Small intestine (tissue), 7 donors: ENCODE measurements at regions not wholly inside any gene's neighbourhood (a gene's known extent, or its start where the extent isn't known, plus 50 kb on each side); places are given as distances from the start of the nearest gene placed in this dataset.

Source experiments
- DNase-seq, 2 donors: peaks; one replicate each; pipeline versions ENCODE4 v3.0.0 to v3.0.0-alpha.2; 2013
- FAIRE-seq: peaks from 2 replicates; lab custom pipeline; 2012; peaks lifted over from hg19 to GRCh38; lab: Jason Lieb, UNC
- H3K27ac ChIP-seq, 3 donors: one replicate each; pipeline ENCODE4 v1.5.1; 2013; ENCODE audit warnings: low read length in 2 of 3, mild to moderate bottlenecking in 2 of 3, control low read depth in 1 of 3, inconsistent platforms in 1 of 3, low read depth in 1 of 3, moderate library complexity in 1 of 3
- H3K27me3 ChIP-seq, 3 donors: one replicate each; pipeline ENCODE4 v1.6.1; 2013; ENCODE audit warnings: low read length in 3 of 3, inconsistent platforms in 1 of 3; ENCODE audit not compliant: control insufficient read depth in 3 of 3, insufficient read depth in 3 of 3
- H3K36me3 ChIP-seq, 3 donors: one replicate each; pipeline ENCODE4 v1.6.1; 2013; ENCODE audit warnings: low read length in 3 of 3, inconsistent platforms in 1 of 3, low read depth in 1 of 3, mild to moderate bottlenecking in 1 of 3, moderate library complexity in 1 of 3; ENCODE audit not compliant: control insufficient read depth in 3 of 3, insufficient read depth in 2 of 3
- H3K4me1 ChIP-seq, 3 donors: one replicate each; pipeline ENCODE4 v1.6.1; 2013; ENCODE audit warnings: low read length in 2 of 3, inconsistent platforms in 1 of 3, low read depth in 1 of 3, mild to moderate bottlenecking in 1 of 3, moderate library complexity in 1 of 3; ENCODE audit not compliant: control insufficient read depth in 3 of 3, insufficient read depth in 2 of 3
- H3K4me3 ChIP-seq, 3 donors: one replicate each; pipeline ENCODE4 v1.5.1; 2013; ENCODE audit warnings: low read length in 3 of 3, control low read depth in 1 of 3, inconsistent platforms in 1 of 3, low read depth in 1 of 3, mild to moderate bottlenecking in 1 of 3, moderate library complexity in 1 of 3
- H3K9me3 ChIP-seq, 2 donors: one replicate each; pipeline ENCODE4 v1.6.1; 2013; ENCODE audit warnings: low read depth in 1 of 2, low read length in 1 of 2; ENCODE audit not compliant: control insufficient read depth in 2 of 2, insufficient read depth in 1 of 2
- WGBS, 3 donors: extraction: QIAGEN DNeasy Blood & Tissue Kit; methylation state at CpG; one replicate each; pipeline ENCODE4 v1.1.7; 2013; 5-methylcytosine and 5-hydroxymethylcytosine counted together
- donor health status: healthy with polysubstance abuse.
- donor health status: control.
- donor health status: control.
- donor health status: Bipolar disorder and iron deficiency.
- donor health status: healthy.

DNA sequence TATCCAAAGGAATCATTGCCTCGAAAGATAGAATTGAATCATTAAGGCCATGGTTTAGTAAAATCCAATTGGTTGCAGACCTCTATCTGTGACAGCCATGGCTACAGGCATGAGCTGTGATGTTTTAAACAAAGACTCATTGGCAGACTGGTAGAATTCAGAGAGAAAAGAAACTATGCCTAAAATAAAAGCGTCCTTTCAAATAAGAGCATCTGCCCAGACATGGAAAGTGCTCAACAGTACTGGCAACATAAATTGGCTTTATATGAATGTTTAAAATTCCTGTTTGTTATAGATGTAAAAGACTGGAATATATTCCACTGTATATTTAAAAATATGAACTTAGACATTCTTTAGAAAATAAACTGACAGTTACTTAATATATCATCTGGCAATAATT is 2034.2 kb downstream of the LRRC4C start:
- 82 to 89% (median 87%) methylated on average over 2 of the region's 2 CpGs for WGBS, 3 donors
- Histone ChIP-seq H3K27me3 (no peaks in the 10 kb centered on the region), H3K27ac (no peak overlapping the region), H3K4me1 (no peaks in the 10 kb centered on the region), H3K4me3 (no peak overlapping the region), H3K36me3 (no peaks in the 10 kb centered on the region), H3K9me3 (no peaks in the 10 kb centered on the region)
- no peak for FAIRE-seq
- no peak for DNase-seq

DNA sequence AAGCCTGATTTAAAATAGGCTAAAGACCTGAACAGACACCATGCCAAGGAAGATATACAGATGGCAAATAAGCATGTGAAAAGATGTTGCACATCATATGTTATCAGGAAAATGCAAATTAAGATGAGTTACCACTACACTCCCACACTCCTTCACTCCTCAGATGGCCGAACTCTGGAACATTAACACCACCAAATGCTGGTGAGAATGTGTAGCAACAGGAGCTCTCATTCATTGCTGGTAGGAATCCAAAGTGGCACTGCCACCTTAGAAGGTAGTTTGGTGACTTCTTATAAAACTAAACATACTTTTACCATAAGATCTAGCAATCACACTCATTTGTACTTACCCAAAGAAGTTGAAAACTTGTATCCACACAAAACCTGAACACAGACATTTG is 2047.3 kb downstream of the LRRC4C start:
- no peak overlapping the region for H3K27ac ChIP-seq
- no peak overlapping the region for H3K4me3 ChIP-seq
- H3K9me3 ChIP-seq: peaks cover 0 to 2% of the 10 kb centered on the region in 2 donors
- no peaks in the 10 kb centered on the region for H3K36me3 ChIP-seq
- H3K27me3 ChIP-seq: no peaks in the 10 kb centered on the region
- 62 to 89% (median 73%) methylated on average over 1 of the region's 1 CpG for WGBS, 3 donors
- FAIRE-seq: no peak
- no peak for DNase-seq
- H3K4me1 ChIP-seq: no peaks in the 10 kb centered on the region

DNA sequence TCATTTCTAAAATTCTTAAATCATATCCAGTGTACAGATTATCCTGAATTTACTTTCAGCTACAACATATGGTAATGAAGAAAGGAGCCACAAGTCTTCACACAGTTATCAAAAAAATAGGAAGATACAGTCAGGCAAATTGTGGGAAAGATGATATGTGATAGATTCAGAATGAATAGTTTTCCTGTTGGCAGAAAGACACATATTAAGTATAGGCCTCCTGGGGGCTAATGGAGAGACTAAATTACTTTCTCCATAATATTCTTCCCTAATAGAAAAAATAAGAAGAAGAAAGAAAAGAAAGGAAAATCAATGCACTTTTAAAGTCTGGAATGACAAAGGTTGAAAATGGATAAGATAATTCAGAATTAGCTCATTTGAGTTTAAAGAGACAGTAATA is 2073.5 kb downstream of the LRRC4C start:
- H3K4me3 ChIP-seq: no peak overlapping the region
- no peaks in the 10 kb centered on the region for H3K9me3 ChIP-seq
- DNase-seq (no peak), FAIRE-seq (no peak)
- no peaks in the 10 kb centered on the region for H3K36me3 ChIP-seq
- H3K27me3 ChIP-seq: no peaks in the 10 kb centered on the region
- no peak overlapping the region for H3K27ac ChIP-seq
- no peaks in the 10 kb centered on the region for H3K4me1 ChIP-seq

DNA sequence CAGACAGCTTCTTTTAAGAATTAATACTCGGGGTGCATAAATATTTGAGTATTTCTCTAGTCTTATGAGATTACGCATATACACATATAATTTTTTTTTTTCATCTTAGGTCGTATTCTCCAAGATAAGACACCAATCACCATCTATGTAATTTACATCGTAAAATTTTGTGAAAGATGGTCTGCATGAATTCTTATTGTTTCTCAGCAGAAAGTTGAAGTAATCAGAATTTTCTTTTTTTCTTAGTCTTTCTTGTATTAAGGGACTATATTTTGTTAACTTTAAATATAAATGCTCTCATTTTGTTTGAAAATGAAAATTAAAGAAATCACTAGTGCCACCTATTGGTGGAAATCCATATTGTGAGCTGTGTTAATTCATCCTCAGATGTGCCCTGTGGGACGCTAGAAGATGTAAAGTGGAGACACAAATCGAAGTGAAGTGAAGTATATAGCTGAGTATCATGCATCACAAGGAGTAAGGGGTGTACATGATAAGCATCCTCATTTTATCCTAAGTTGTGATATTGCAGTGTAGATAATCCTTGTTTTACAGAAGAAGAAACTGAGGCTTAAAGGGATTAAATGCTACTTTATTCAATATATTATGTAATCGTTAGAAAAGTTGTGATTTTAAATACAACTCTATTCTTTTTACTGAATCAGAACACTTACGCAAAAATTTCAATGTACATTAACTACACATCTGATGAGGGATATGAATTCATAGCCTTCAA is 2084.3 kb downstream of the LRRC4C start:
- Histone ChIP-seq H3K36me3 (no peaks in the 10 kb centered on the region), H3K4me3 (no peak overlapping the region), H3K4me1 (no peaks in the 10 kb centered on the region), H3K27ac (no peak overlapping the region), H3K9me3 (no peaks in the 10 kb centered on the region), H3K27me3 (no peaks in the 10 kb centered on the region)
- peak; percentile 23 for FAIRE-seq
- peak; percentile 31 to 45 for DNase-seq
- 40 to 58% (median 51%) methylated on average over 8 of the region's 8 CpGs for WGBS, 3 donors

DNA sequence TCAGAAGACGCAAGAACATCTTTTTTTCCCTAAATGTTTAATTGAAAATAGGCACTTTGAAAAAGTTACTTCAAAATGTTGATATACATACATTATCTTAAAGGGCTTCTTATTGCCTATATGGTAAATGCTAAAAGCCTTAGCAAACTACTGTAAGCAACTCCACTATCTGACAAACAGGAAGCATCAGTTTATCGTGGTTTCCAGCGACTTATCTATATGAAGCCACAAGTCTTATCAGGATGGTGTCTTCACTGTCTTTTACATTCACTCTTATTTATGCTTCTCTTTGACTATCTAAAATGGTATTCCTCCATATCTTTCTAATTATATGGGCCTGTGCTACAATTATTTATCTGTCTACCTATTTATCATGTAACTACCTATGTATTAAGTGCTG is 2091.9 kb downstream of the LRRC4C start:
- peaks cover 0 to 6% (median 0%) of the 10 kb centered on the region in 3 donors for H3K4me1 ChIP-seq
- H3K27ac ChIP-seq: no peak overlapping the region
- H3K9me3 ChIP-seq: no peaks in the 10 kb centered on the region
- H3K36me3 ChIP-seq: no peaks in the 10 kb centered on the region
- no peaks in the 10 kb centered on the region for H3K27me3 ChIP-seq
- DNase-seq (no peak), FAIRE-seq (no peak)
- no peak overlapping the region for H3K4me3 ChIP-seq
- 71 to 78% (median 72%) methylated on average over 3 of the region's 3 CpGs for WGBS, 3 donors

DNA sequence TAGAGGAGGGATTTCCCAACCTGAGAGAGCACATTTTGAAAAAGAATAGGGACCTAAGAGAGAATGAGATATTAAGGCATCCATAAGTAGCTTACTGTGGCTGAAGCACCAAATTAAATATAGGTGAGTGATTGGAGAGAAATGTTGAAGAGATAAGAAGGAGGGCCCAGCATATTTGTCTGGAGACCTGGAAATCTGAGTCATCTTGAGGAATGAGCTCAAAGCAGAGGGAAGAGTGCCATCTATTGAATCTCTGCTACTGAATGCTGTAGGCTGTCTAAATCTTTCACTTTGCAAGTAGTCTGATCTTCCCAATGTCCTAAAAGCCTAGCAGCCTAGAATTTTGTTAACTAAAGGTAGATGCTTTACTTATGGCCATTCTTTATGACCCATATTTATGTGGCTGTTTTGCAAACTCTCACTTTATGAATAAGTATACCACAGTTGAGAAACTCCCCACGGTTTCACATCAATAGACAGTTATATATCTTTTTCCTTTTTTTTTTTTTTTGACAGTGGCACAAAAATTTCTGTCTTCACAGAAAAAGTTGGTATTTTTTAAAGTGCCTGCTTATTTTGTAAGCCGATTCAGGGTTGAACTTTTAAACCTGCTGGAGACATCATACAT is 2093.5 kb downstream of the LRRC4C start:
- no peaks in the 10 kb centered on the region for H3K27me3 ChIP-seq
- no peaks in the 10 kb centered on the region for H3K36me3 ChIP-seq
- 64 to 80% (median 68%) methylated on average over 2 of the region's 2 CpGs for WGBS, 3 donors
- no peak for FAIRE-seq
- H3K4me3 ChIP-seq: no peak overlapping the region
- no peaks in the 10 kb centered on the region for H3K9me3 ChIP-seq
- DNase-seq: peak; percentile 9 to 40
- H3K27ac ChIP-seq: no peak overlapping the region
- peaks cover 0 to 6% (median 0%) of the 10 kb centered on the region in 3 donors for H3K4me1 ChIP-seq

DNA sequence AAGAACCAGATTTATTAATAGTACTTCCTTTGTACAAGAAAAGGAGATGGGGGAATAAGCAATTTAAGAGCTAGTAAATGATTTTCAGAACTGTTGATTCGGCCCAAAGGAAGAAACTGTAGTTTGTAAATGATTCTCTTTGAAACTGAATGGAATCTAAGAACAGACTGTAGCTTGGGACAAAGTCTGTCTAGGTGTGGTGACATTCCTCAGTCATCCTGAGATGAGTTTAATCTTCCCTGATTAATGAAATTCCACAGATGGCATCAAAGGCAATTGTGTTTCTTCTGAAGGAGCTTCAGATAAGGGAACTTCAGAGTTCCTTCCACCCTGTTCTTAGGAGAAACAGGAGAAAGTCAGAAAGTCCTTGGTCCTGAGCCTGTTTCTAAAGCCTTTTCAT is 2095.9 kb downstream of the LRRC4C start:
- H3K27ac ChIP-seq: no peak overlapping the region
- no peaks in the 10 kb centered on the region for H3K27me3 ChIP-seq
- WGBS, 3 donors: 16 to 63% (median 30%) methylated on average over 1 of the region's 1 CpG
- no peak overlapping the region for H3K4me3 ChIP-seq
- no peaks in the 10 kb centered on the region for H3K9me3 ChIP-seq
- H3K4me1 ChIP-seq: peaks cover 0 to 6% (median 0%) of the 10 kb centered on the region in 3 donors
- no peak for FAIRE-seq
- peak in 1 of 2 donors; percentile 74 for DNase-seq
- H3K36me3 ChIP-seq: no peaks in the 10 kb centered on the region

DNA sequence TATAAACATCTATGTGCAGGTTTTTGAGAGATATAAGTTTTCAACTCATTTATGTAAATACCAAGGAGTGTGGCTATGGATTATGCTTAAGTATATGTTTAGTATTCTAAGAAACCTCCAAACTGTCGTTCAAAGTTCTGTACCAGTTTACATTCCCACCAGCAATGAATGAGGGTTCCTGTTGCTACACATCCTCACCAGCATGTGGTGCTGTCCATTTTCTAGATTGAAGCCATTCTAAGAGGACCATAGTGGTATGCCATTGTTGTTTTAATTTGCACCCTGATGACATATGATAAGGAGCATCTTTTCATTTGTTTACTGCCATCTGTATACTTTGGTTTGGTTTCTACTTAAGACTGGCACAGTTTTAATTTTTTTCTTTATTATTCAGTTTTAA is 2097.9 kb downstream of the LRRC4C start:
- Histone ChIP-seq H3K4me3 (no peak overlapping the region), H3K36me3 (no peaks in the 10 kb centered on the region), H3K9me3 (no peaks in the 10 kb centered on the region), H3K4me1 (peaks cover 0 to 6% (median 0%) of the 10 kb centered on the region in 3 donors), H3K27me3 (no peaks in the 10 kb centered on the region), H3K27ac (no peak overlapping the region)
- FAIRE-seq (no peak), DNase-seq (no peak)
- WGBS, 3 donors: 76 to 90% (median 78%) methylated on average over 1 of the region's 1 CpG
